Cardiac fibroblast (primary cell): ENCODE measurements at regions not wholly inside any gene's neighbourhood (a gene's known extent, or its start where the extent isn't known, plus 50 kb on each side); places are given as distances from the start of the nearest gene placed in this dataset.

ENCODE experiments used
- DNase-seq, 2 donors: peaks; one replicate each; pipeline versions ENCODE4 v3.0.0 to v3.0.0-alpha.2; 2010; ENCODE audit warnings: low read depth in 2 of 2
- H3K4me3 ChIP-seq, 2 donors: replicated peaks in 1 of 2; 1 replicate in 1 of 2; 2 replicates in 1 of 2; pipeline ENCODE4 v1.5.1; 2011; ENCODE audit warnings: low read depth in 2 of 2, low read length in 2 of 2, mild to moderate bottlenecking in 2 of 2, moderate library complexity in 1 of 2
- CTCF ChIP-seq: IDR thresholded peaks from one replicate; pipeline ENCODE4 v1.5.1; 2011; ENCODE audit warnings: low read depth, mild to moderate bottlenecking, low read length, inconsistent platforms

GRCh38 chrX:138865093-138865649 is 153.7 kb upstream of the FGF13 start:
- TF ChIP-seq CTCF, result no peak

GRCh38 chrX:138859421-138859820 is 147.9 kb upstream of the FGF13 start:
- H3K4me3 ChIP-seq, result no peak overlapping the region
- DNase-seq, result no peak
- TF ChIP-seq CTCF, result no peak

More at GRCh38 chrX:138865093-138865649, 153.7 kb upstream of the FGF13 start:
- no peak for DNase-seq
- H3K4me3 ChIP-seq, result no peak overlapping the region

- no peak for DNase-seq
- H3K4me3 ChIP-seq, result no peak overlapping the region
- no peak for TF ChIP-seq CTCF
Measured at GRCh38 chrX:138858951-138859350, 147.4 kb upstream of the FGF13 start.

- H3K4me3 ChIP-seq, result no peak overlapping the region
- TF ChIP-seq CTCF, result no peak
- peak; percentile 2 to 12 for DNase-seq
Measured at GRCh38 chrX:138858438-138858837, 146.9 kb upstream of the FGF13 start.

GRCh38 chrX:138856881-138857604 is 145.5 kb upstream of the FGF13 start:
- no peak overlapping the region for H3K4me3 ChIP-seq
- no peak for TF ChIP-seq CTCF
- DNase-seq, result no peak

- no peak overlapping the region for H3K4me3 ChIP-seq
- TF ChIP-seq CTCF, result no peak
- DNase-seq, result no peak
Measured at GRCh38 chrX:138853936-138854335, 142.4 kb upstream of the FGF13 start.
